RWPE2 (cell line): ENCODE measurements at regions not wholly inside any gene's neighbourhood (a gene's known extent, or its start where the extent isn't known, plus 50 kb on each side); places are given as distances from the start of the nearest gene placed in this dataset.

ENCODE experiments used
- ATAC-seq: fragments of 200-7000 bp; cut with Tn5 transposase; 3 replicates; pipeline ENCODE4 v1.9.1; 2021; ENCODE audit warnings: low read depth
- DNase-seq: peaks from one replicate; pipeline ENCODE4 v3.0.0-alpha.2; 2020; ENCODE audit warnings: low spot score
- H3K27ac ChIP-seq: fragments of 450-650 bp; 2 replicates; pipeline ENCODE4 v1.5.1; 2017; ENCODE audit warnings: mild to moderate bottlenecking; ENCODE audit not compliant: poor library complexity, severe bottlenecking
- H3K27me3 ChIP-seq: fragments of 250-450 bp; sonication (Bioruptor Pico); 2 replicates; pipeline ENCODE4 v1.5.1; 2021; ENCODE audit warnings: mild to moderate bottlenecking, moderate library complexity; ENCODE audit not compliant: insufficient read depth, poor library complexity, severe bottlenecking
- H3K36me3 ChIP-seq: fragments of 250-450 bp; sonication (Bioruptor Pico); 2 replicates; pipeline ENCODE4 v1.5.1; 2020; ENCODE audit warnings: low read depth, mild to moderate bottlenecking, moderate library complexity
- H3K4me1 ChIP-seq: fragments of 250-450 bp; sonication (Bioruptor Pico); 2 replicates; pipeline ENCODE4 v1.5.1; 2021; ENCODE audit warnings: mild to moderate bottlenecking, moderate library complexity; ENCODE audit not compliant: insufficient read depth, poor library complexity, severe bottlenecking
- H3K4me3 ChIP-seq: fragments of 250-450 bp; sonication (Bioruptor Pico); 2 replicates; pipeline ENCODE4 v1.5.1; 2021; ENCODE audit warnings: mild to moderate bottlenecking, moderate library complexity; ENCODE audit not compliant: severe bottlenecking
- H3K9me3 ChIP-seq: fragments of 250-450 bp; sonication (Bioruptor Pico); 2 replicates; pipeline ENCODE4 v1.5.1; 2021; ENCODE audit warnings: mild to moderate bottlenecking, moderate library complexity; ENCODE audit not compliant: severe bottlenecking
- TF ChIP-seq, protein P1 (sequence below): fragments of 450-650 bp; IDR thresholded peaks from one replicate; pipeline ENCODE4 v1.5.1; 2017; ENCODE audit warnings: mild to moderate bottlenecking, moderate library complexity; ENCODE audit not compliant: poor library complexity, severe bottlenecking

DNA sequence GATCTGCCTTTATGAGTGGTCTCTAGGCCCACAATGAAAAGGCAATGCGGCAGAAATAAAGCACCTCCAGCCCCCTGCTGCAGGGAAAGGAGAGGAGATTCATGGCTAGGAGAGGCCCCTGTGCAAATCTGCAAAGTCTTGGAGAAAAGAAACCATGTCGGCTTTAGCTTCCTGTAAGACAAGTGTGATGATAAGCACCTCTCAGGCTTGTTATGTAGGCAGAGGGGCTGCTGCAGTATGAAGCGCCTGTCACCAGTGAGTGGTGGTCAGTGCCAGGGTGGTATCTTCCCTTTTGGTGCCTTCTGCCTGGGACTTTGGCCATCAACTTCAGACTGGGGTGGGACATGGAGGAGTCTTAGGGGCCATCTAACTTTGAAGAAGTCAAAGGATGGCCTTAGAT, 59.2 kb upstream of the ARHGEF3 start:
- Histone ChIP-seq H3K4me3 (no peak overlapping the region), H3K36me3 (no peaks in the 10 kb centered on the region), H3K4me1 (peaks cover 9% of the 10 kb centered on the region), H3K27me3 (no peaks in the 10 kb centered on the region), H3K9me3 (no peaks in the 10 kb centered on the region), H3K27ac (no peak overlapping the region)
- TF ChIP-seq, protein P1, sequence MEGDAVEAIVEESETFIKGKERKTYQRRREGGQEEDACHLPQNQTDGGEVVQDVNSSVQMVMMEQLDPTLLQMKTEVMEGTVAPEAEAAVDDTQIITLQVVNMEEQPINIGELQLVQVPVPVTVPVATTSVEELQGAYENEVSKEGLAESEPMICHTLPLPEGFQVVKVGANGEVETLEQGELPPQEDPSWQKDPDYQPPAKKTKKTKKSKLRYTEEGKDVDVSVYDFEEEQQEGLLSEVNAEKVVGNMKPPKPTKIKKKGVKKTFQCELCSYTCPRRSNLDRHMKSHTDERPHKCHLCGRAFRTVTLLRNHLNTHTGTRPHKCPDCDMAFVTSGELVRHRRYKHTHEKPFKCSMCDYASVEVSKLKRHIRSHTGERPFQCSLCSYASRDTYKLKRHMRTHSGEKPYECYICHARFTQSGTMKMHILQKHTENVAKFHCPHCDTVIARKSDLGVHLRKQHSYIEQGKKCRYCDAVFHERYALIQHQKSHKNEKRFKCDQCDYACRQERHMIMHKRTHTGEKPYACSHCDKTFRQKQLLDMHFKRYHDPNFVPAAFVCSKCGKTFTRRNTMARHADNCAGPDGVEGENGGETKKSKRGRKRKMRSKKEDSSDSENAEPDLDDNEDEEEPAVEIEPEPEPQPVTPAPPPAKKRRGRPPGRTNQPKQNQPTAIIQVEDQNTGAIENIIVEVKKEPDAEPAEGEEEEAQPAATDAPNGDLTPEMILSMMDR: no peak
- DNase-seq: no peak
- ATAC-seq: no peak

DNA sequence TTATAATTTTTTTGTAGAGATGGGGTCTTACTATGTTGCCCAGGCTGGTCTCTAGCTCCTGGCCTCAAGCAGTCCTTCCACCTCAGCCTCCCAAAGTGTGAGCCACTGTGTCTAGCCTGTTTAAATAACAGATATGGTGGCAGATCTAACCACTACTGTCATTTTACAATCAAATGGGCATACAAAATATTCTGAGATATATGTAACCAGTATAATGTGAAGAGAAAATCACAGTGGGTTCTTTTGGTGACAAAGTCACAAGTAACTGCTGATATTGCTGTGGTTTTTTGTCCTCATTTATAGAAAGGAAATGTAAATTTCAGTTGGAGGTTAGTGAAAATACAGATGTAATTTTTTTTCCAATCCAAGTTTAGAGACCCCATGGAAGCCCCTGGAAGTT, 58.6 kb upstream of the ARHGEF3 start:
- no peaks in the 10 kb centered on the region for H3K27me3 ChIP-seq
- no peak overlapping the region for H3K27ac ChIP-seq
- ATAC-seq: no peak
- TF ChIP-seq, protein P1: no peak
- no peak for DNase-seq
- H3K9me3 ChIP-seq: no peaks in the 10 kb centered on the region
- peaks cover 9% of the 10 kb centered on the region for H3K4me1 ChIP-seq
- no peaks in the 10 kb centered on the region for H3K36me3 ChIP-seq
- H3K4me3 ChIP-seq: no peak overlapping the region

DNA sequence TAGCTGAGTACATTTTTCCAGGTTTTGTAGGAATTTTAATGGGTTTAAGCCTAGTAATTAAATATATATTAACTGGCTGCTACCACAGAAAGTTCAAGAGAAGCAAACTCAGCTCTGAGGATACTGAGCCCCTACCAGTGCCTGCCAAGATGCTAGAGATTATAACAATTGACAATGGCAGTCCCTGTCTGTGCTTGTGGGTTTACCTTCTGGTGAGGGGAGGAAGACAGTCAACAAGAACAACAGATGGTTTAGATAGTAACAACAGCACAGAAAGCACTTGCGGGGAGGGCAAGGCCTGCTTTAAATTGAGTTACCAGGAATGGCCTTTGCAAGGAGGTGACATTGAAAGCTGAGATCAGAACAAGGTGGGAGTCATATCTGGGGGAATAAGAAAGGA, 56.6 kb upstream of the ARHGEF3 start:
- H3K9me3 ChIP-seq: no peaks in the 10 kb centered on the region
- H3K27ac ChIP-seq: no peak overlapping the region
- no peak overlapping the region for H3K4me3 ChIP-seq
- peaks cover 9% of the 10 kb centered on the region for H3K4me1 ChIP-seq
- TF ChIP-seq, protein P1: no peak
- H3K27me3 ChIP-seq: no peaks in the 10 kb centered on the region
- H3K36me3 ChIP-seq: no peaks in the 10 kb centered on the region
- DNase-seq (no peak), ATAC-seq (no peak)

- H3K4me1 ChIP-seq: peaks cover 13% of the 10 kb centered on the region
- ATAC-seq (no peak), DNase-seq (no peak)
- no peaks in the 10 kb centered on the region for H3K9me3 ChIP-seq
- H3K27me3 ChIP-seq: no peaks in the 10 kb centered on the region
- H3K4me3 ChIP-seq: no peak overlapping the region
- TF ChIP-seq, protein P1: no peak
- no peak overlapping the region for H3K27ac ChIP-seq
- H3K36me3 ChIP-seq: no peaks in the 10 kb centered on the region
These were observed 55.4 kb upstream of the ARHGEF3 start for GRCh38 chr3:56857178-56857577.

DNA sequence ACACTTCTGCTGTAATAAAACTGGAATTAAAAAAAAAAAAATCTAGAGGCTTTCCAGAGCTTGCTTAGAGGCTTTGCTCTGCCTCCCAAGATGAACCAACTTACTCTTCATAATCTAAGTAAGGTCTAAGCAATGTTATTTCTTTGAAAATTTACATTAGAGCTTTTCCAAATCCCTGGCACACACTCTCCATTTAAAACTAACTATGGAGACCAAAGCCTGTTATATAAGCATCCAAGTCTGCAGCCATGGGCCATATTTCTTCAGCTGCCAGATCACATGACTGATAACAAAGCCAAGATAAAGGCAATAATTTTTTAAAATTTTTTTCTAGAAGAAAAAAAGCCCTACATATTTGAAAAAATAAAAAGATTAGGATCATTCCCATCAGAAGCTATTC, 55.0 kb upstream of the ARHGEF3 start:
- Histone ChIP-seq H3K4me3 (no peak overlapping the region), H3K36me3 (no peaks in the 10 kb centered on the region), H3K27me3 (no peaks in the 10 kb centered on the region), H3K4me1 (peaks cover 16% of the 10 kb centered on the region), H3K27ac (peak overlapping the region; percentile 98), H3K9me3 (no peaks in the 10 kb centered on the region)
- TF ChIP-seq, protein P1: no peak
- DNase-seq: no peak
- no peak for ATAC-seq
